Adrenal gland (tissue), 9 donors: ENCODE measurements at regions not wholly inside any gene's neighbourhood (a gene's known extent, or its start where the extent isn't known, plus 50 kb on each side); places are given as distances from the start of the nearest gene placed in this dataset.
"Not testable (repeated sequence)": the region's sequence is repeated elsewhere in the genome, so short reads cannot be mapped to it uniquely, and the experiment has no call there.

Experiments used
- DNase-seq, 7 donors: peaks; one replicate each; pipeline ENCODE4 v3.0.0-alpha.2; 2019 to 2020
- H3K27ac ChIP-seq, 5 donors: fragments of 200-600 bp; sonication (generic) in 4 of 5; 1 replicate in 3 of 5; 2 replicates in 2 of 5; pipeline versions ENCODE4 v1.5.1 to v1.8.0; 2016 to 2020; ENCODE audit warnings: mild to moderate bottlenecking in 1 of 5
- H3K27me3 ChIP-seq: fragments of 200-600 bp; 2 replicates; pipeline ENCODE4 v1.8.0; 2021
- H3K36me3 ChIP-seq, 2 donors: fragments of 200-600 bp; replicated peaks in 1 of 2; 1 replicate in 1 of 2; 2 replicates in 1 of 2; pipeline versions ENCODE4 v1.5.1 to v1.8.0; 2018 to 2022
- H3K4me1 ChIP-seq, 2 donors: fragments of 200-600 bp; replicated peaks in 1 of 2; 1 replicate in 1 of 2; 2 replicates in 1 of 2; pipeline versions ENCODE4 v1.5.1 to v1.8.0; 2018 to 2021
- H3K4me3 ChIP-seq, 4 donors: fragments of 200-600 bp; sonication (generic) in 3 of 4; one replicate each; pipeline ENCODE4 v1.5.1; 2016 to 2018
- H3K9me3 ChIP-seq, 3 donors: fragments of 200-600 bp; sonication (generic) in 1 of 3; replicated peaks in 1 of 3; 1 replicate in 2 of 3; 2 replicates in 1 of 3; pipeline versions ENCODE4 v1.5.1 to v1.8.0; 2016 to 2021
- POLR2A ChIP-seq, 2 donors: fragments of 450-650 bp; IDR thresholded peaks; one replicate each; pipeline ENCODE4 v1.6.1; 2017; ENCODE audit warnings: antibody characterized with exemption in 2 of 2, mild to moderate bottlenecking in 2 of 2, moderate library complexity in 1 of 2
- WGBS, 4 donors: extraction: QIAGEN DNeasy Blood & Tissue Kit in 2 of 4; methylation state at CpG; one replicate each; pipeline versions ENCODE4 v1.1.5 to v1.1.7; 2013 to 2017; 5-methylcytosine and 5-hydroxymethylcytosine counted together
- intact Hi-C, 2 donors: fragments of 100-400 bp; cut with DNase I; formaldehyde crosslinking; loops; one replicate each; pipeline versions ENCODE4 v1.14.1 to v1.15.0; 2022 to 2023
- TF ChIP-seq, protein P1 (sequence below), 6 experiments: fragments of 450-650 bp in 4 of 6; fragments of 200-600 bp in 2 of 6; sonication (generic) in 1 of 6; IDR thresholded peaks; 1 replicate in 5 of 6; 2 replicates in 1 of 6; pipeline versions ENCODE4 v1.5.1 to v1.8.0; 2016 to 2021; ENCODE audit warnings: antibody characterized with exemption in 6 of 6, mild to moderate bottlenecking in 2 of 6, moderate library complexity in 1 of 6
- donor health status: healthy with polysubstance abuse.
- donor health status: Bipolar disorder and iron deficiency.
- donor health status: DM: yes; HTN: yes; CAD: no.
- donor health status: DM: no; HTN: no; CAD: no.
- donor health status: DM: no; HTN: no; CAD: no.

DNA sequence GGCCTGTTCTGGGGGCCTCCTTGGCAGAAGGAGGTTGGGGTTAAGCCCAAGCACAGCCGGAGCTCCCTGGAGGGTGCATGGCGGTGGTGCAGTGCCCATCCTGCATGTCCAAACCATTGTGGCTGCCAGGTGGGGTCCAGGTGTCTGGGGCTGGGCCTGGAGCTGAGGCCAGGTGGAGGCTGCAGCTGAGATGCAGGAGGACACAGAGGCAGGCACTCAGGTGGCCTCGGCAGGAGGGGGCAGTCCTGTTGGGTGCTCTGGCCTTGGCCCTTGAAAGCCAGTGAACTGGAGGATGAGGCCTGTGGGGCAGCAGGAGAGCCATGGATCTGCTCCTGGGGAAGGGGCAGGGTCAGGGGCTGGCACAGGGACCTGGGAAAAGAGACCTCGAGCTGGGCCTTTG is 195.3 kb downstream of the OLFM1 start:
- no peak overlapping the region for H3K4me3 ChIP-seq
- no peaks in the 10 kb centered on the region for H3K27me3 ChIP-seq
- no peak for TF ChIP-seq POLR2A (IDR thresholded peaks at IDR 0.05)
- TF ChIP-seq, protein P1, sequence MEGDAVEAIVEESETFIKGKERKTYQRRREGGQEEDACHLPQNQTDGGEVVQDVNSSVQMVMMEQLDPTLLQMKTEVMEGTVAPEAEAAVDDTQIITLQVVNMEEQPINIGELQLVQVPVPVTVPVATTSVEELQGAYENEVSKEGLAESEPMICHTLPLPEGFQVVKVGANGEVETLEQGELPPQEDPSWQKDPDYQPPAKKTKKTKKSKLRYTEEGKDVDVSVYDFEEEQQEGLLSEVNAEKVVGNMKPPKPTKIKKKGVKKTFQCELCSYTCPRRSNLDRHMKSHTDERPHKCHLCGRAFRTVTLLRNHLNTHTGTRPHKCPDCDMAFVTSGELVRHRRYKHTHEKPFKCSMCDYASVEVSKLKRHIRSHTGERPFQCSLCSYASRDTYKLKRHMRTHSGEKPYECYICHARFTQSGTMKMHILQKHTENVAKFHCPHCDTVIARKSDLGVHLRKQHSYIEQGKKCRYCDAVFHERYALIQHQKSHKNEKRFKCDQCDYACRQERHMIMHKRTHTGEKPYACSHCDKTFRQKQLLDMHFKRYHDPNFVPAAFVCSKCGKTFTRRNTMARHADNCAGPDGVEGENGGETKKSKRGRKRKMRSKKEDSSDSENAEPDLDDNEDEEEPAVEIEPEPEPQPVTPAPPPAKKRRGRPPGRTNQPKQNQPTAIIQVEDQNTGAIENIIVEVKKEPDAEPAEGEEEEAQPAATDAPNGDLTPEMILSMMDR (IDR thresholded peaks at IDR 0.05): no peak
- whole genome bisulfite sequencing, 4 donors: 50 to 72% (median 63%) methylated on average over 2 to 4 of the region's 4 CpGs
- H3K4me1 ChIP-seq: no peaks in the 10 kb centered on the region
- no peaks in the 10 kb centered on the region for H3K9me3 ChIP-seq
- DNase-seq: no peak
- H3K27ac ChIP-seq: no peak overlapping the region
- intact Hi-C loops: no loop called here
- no peaks in the 10 kb centered on the region for H3K36me3 ChIP-seq

DNA sequence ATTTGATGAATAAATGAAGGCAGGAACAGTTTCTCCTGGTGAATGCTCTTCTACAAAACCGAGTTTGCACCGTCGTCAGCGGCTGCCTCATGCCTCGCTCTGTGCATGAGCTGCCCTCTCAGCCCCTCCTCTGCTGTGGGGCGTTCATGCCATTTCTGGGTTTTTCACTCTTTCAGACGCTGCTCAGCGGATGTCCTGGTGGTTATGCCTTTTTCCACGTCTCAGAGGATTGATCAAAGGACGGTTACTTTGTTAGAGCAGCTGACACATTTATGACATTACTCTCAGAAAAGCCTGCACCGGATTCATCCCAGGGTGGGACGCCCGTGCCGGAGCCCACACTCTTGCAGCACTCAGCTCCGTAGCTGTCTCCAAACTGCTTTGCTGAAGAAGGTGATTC is 195.9 kb upstream of the PPP1R26 start:
- no peak overlapping the region for H3K27ac ChIP-seq
- H3K4me1 ChIP-seq: no peaks in the 10 kb centered on the region
- H3K9me3 ChIP-seq: no peaks in the 10 kb centered on the region
- H3K27me3 ChIP-seq: no peaks in the 10 kb centered on the region
- intact Hi-C loops: no loop called here
- no peak overlapping the region for H3K4me3 ChIP-seq
- WGBS, 4 donors: 47 to 58% (median 49%) methylated on average over 15 of the region's 15 CpGs
- no peak for TF ChIP-seq POLR2A (IDR thresholded peaks at IDR 0.05)
- TF ChIP-seq, protein P1 (IDR thresholded peaks at IDR 0.05): no peak
- no peaks in the 10 kb centered on the region for H3K36me3 ChIP-seq
- no peak for DNase-seq

DNA sequence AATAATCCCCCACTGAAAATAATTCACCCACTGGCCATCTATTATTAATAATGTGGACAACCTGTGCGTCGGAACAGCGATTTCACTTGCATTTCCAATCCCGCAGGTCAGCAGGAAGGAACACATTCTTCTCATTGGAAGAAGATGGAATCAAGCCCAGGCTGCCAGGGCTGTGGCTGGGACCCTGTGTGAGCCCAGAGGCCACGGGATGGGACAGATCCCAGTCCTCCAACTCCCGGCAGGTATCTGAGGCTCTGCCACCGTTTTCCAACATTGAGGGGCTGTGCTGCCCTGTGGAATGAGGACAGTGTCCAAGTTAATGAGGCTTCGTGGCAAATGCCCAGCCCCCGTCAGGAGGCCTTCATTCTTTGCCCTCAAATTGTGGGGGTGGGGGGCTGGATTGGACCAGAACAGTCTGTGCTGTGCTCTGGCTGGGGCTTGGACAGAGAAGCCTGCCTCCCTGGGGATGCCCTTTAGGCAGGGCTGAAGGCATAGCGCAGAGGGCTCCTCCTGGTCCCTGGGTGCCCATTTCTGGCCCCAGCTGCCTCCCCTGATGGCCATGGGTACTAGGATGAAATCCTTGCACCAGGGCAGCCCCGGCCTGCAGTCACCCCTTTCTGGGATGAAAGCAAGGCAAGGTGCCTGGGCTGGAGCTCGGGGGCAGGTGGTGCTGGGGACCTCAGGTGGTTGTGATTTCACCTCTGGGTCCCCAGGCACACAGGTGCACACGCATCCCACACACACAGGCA is 195.0 kb upstream of the PPP1R26 start:
- no peak for DNase-seq
- H3K27ac ChIP-seq: no peak overlapping the region
- no peak for TF ChIP-seq POLR2A (IDR thresholded peaks at IDR 0.05)
- TF ChIP-seq, protein P1 (IDR thresholded peaks at IDR 0.05): no peak
- no peaks in the 10 kb centered on the region for H3K4me1 ChIP-seq
- intact Hi-C loops: no loop called here
- 68 to 91% (median 74%) methylated on average over 7 to 13 of the region's 13 CpGs for WGBS, 4 donors
- H3K27me3 ChIP-seq: no peaks in the 10 kb centered on the region
- no peaks in the 10 kb centered on the region for H3K9me3 ChIP-seq
- H3K4me3 ChIP-seq: no peak overlapping the region
- no peaks in the 10 kb centered on the region for H3K36me3 ChIP-seq

DNA sequence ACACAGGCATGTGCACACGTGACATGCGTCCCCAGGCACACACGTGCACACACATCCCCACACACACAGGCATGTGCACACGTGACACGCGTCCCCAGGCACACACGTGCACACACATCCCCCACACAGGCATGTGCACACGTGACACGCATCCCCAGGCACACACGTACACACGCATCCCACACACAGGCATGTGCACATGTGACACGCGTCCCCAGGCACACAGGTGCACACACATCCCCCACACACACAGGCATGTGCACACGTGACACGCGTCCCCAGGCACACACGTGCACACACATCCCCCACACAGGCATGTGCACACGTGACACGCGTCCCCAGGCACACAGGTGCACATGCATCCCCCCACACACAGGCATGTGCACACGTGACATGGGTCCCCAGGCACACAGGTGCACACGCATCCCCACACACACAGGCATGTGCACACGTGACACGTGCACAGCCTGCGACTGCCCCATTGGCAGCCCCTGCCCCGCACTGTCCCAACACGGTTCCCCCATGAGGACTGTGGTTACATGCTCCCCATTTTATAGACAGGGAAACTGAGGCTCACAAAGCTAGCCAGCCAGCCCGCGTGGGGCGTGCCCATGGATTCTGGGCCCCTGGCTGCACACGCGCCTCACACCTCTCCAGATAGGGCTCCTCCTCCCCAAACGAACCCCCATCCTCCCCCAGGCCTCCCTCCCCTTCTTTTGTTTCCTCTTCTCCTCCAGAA is 193.2 kb upstream of the PPP1R26 start:
- H3K4me3 ChIP-seq, intact Hi-C loops, DNase-seq, H3K9me3 ChIP-seq, H3K36me3 ChIP-seq, H3K27ac ChIP-seq, H3K27me3 ChIP-seq, H3K4me1 ChIP-seq: not testable (repeated sequence)
- 78 to 91% (median 82%) methylated on average over 6 to 33 of the region's 33 CpGs for WGBS, 4 donors
